Caco-2 (cell line): ENCODE measurements at regions not wholly inside any gene's neighbourhood (a gene's known extent, or its start where the extent isn't known, plus 50 kb on each side); places are given as distances from the start of the nearest gene placed in this dataset.

Experiments
- BruUV-seq: library from RNA; stranded (reverse); fragments of 400-500 nt; replicated peaks from 2 replicates; lab custom pipeline; 2021; lab: Mats Ljungman, UMichigan
- CTCF ChIA-PET: fragments of 300-600 bp; sonication (Branson Sonifier 250); formaldehyde crosslinking; loops from one replicate; lab custom pipeline; 2022; ENCODE audit warnings: antibody characterized with exemption; lab: Charles Lee
- POLR2A ChIA-PET: fragments of 300-600 bp; sonication (Branson Sonifier 250); formaldehyde crosslinking; loops from one replicate; lab custom pipeline; 2022; ENCODE audit warnings: antibody characterized with exemption; lab: Charles Lee
- DNase-seq, 2 experiments: peaks; one replicate each; pipeline versions ENCODE4 v3.0.0 to v3.0.0-alpha.2; 2020 to 2022
- H3K27me3 ChIP-seq: replicated peaks from 2 replicates; pipeline ENCODE4 v1.6.0; 2011; ENCODE audit warnings: low read length; ENCODE audit not compliant: control insufficient read depth, insufficient read depth
- H3K36me3 ChIP-seq: 2 replicates; pipeline ENCODE4 v1.5.1; 2011; ENCODE audit warnings: low read length; ENCODE audit not compliant: control insufficient read depth, insufficient read depth
- H3K4me1 ChIP-seq: fragments of 250-450 bp; sonication (Bioruptor Pico); 2 replicates; pipeline ENCODE4 v1.5.1; 2020; ENCODE audit warnings: mild to moderate bottlenecking
- H3K4me3 ChIP-seq: 2 replicates; pipeline ENCODE4 v1.5.1; 2011; ENCODE audit warnings: low read depth, mild to moderate bottlenecking, control low read depth, low read length
- H3K9me3 ChIP-seq: fragments of 250-450 bp; sonication (Bioruptor Pico); 2 replicates; pipeline ENCODE4 v1.5.1; 2020; ENCODE audit warnings: mild to moderate bottlenecking, moderate library complexity
- H3K27ac Mint-ChIP-seq: one replicate; pipeline ENCODE4 v1.8.0; 2022; ENCODE audit warnings: mixed read lengths; ENCODE audit not compliant: unreplicated experiment
- H3K27me3 Mint-ChIP-seq: one replicate; pipeline ENCODE4 v1.8.0; 2022; ENCODE audit warnings: mixed read lengths; ENCODE audit not compliant: insufficient read depth, unreplicated experiment
- H3K36me3 Mint-ChIP-seq: one replicate; pipeline ENCODE4 v1.8.0; 2022; ENCODE audit warnings: mild to moderate bottlenecking, mixed read lengths; ENCODE audit not compliant: insufficient read depth, unreplicated experiment
- H3K4me1 Mint-ChIP-seq: one replicate; pipeline ENCODE4 v1.8.0; 2022; ENCODE audit warnings: low read depth, mixed read lengths; ENCODE audit not compliant: unreplicated experiment
- H3K4me3 Mint-ChIP-seq: one replicate; pipeline ENCODE4 v1.8.0; 2022; ENCODE audit warnings: mild to moderate bottlenecking, moderate library complexity, mixed read lengths; ENCODE audit not compliant: unreplicated experiment
- H3K9me3 Mint-ChIP-seq: one replicate; pipeline ENCODE4 v1.8.0; 2022; ENCODE audit warnings: mixed read lengths; ENCODE audit not compliant: unreplicated experiment
- CTCF ChIP-seq, 2 experiments: fragments of 200-600 bp in 1 of 2; IDR thresholded peaks; 1 replicate in 1 of 2; 2 replicates in 1 of 2; pipeline versions ENCODE4 v1.5.1 to v1.8.0; 2011 to 2022; ENCODE audit warnings: antibody characterized with exemption in 1 of 2, control low read depth in 1 of 2, inconsistent platforms in 1 of 2, low read depth in 1 of 2, low read length in 1 of 2, mild to moderate bottlenecking in 1 of 2, moderate library complexity in 1 of 2; ENCODE audit not compliant: insufficient read depth in 1 of 2, severe bottlenecking in 1 of 2, unreplicated experiment in 1 of 2
- intact Hi-C: fragments of 100-400 bp; cut with micrococcal nuclease; formaldehyde crosslinking; loops from one replicate; pipeline ENCODE4 v1.10.0; 2022; ENCODE audit not compliant: unreplicated experiment

GRCh38 chr7:53877688-53878087, 664.5 kb upstream of the VSTM2A start:
- intact Hi-C loops, result no loop called here
- ChIA-PET POLR2A (no interaction called here), CTCF (no interaction called here)
- Histone ChIP-seq H3K27me3 (no peaks in the 10 kb centered on the region), H3K4me1 (no peaks in the 10 kb centered on the region), H3K9me3 (no peaks in the 10 kb centered on the region), H3K4me3 (no peak overlapping the region), H3K36me3 (no peaks in the 10 kb centered on the region)
- H3K4me3 Mint-ChIP-seq, result no peak overlapping the region
- H3K27ac Mint-ChIP-seq, result no peak overlapping the region
- H3K9me3 Mint-ChIP-seq, result no peaks in the 10 kb centered on the region
- H3K4me1 Mint-ChIP-seq, result no peaks in the 10 kb centered on the region
- BruUV-seq, result no TSS peak
- TF ChIP-seq CTCF (IDR thresholded peaks at IDR 0.05; ENCODE audit: insufficient read depth in 1 of 2, low read depth in 1 of 2, low read length in 1 of 2, severe bottlenecking in 1 of 2, unreplicated experiment in 1 of 2), result no peak
- no peaks in the 10 kb centered on the region for H3K36me3 Mint-ChIP-seq
- H3K27me3 Mint-ChIP-seq, result no peaks in the 10 kb centered on the region
- DNase-seq, result no peak

GRCh38 chr7:53900856-53901528, 641.2 kb upstream of the VSTM2A start:
- ChIA-PET POLR2A (no interaction called here), CTCF (no interaction called here)
- H3K27ac Mint-ChIP-seq, result no peak overlapping the region
- peak in 1 of 2 experiments; percentile 5 for TF ChIP-seq CTCF (IDR thresholded peaks at IDR 0.05; ENCODE audit: insufficient read depth in 1 of 2, low read depth in 1 of 2, low read length in 1 of 2, severe bottlenecking in 1 of 2, unreplicated experiment in 1 of 2)
- H3K4me1 ChIP-seq, result no peaks in the 10 kb centered on the region
- no peaks in the 10 kb centered on the region for H3K27me3 ChIP-seq
- no peaks in the 10 kb centered on the region for H3K27me3 Mint-ChIP-seq
- H3K9me3 ChIP-seq, result no peaks in the 10 kb centered on the region
- BruUV-seq, result no TSS peak
- no peaks in the 10 kb centered on the region for H3K36me3 Mint-ChIP-seq
- no peak overlapping the region for H3K4me3 Mint-ChIP-seq
- peaks cover 12% of the 10 kb centered on the region for H3K9me3 Mint-ChIP-seq
- intact Hi-C loops, result no loop called here
- no peaks in the 10 kb centered on the region for H3K36me3 ChIP-seq
- no peak overlapping the region for H3K4me3 ChIP-seq
- H3K4me1 Mint-ChIP-seq, result no peaks in the 10 kb centered on the region
- DNase-seq, result peak in 1 of 2 experiments; percentile 2

- BruUV-seq, result no TSS peak
- intact Hi-C loops, result no loop called here
- Mint-ChIP-seq H3K9me3 (peaks cover 12% of the 10 kb centered on the region), H3K27me3 (no peaks in the 10 kb centered on the region), H3K36me3 (no peaks in the 10 kb centered on the region), H3K4me3 (no peak overlapping the region), H3K27ac (no peak overlapping the region), H3K4me1 (no peaks in the 10 kb centered on the region)
- TF ChIP-seq CTCF (IDR thresholded peaks at IDR 0.05; ENCODE audit: insufficient read depth in 1 of 2, low read depth in 1 of 2, low read length in 1 of 2, severe bottlenecking in 1 of 2, unreplicated experiment in 1 of 2), result no peak
- POLR2A ChIA-PET, result no interaction called here
- Histone ChIP-seq H3K9me3 (no peaks in the 10 kb centered on the region), H3K4me1 (no peaks in the 10 kb centered on the region), H3K36me3 (no peaks in the 10 kb centered on the region), H3K4me3 (no peak overlapping the region), H3K27me3 (no peaks in the 10 kb centered on the region)
- no peak for DNase-seq
- CTCF ChIA-PET, result no interaction called here
Observed at GRCh38 chr7:53904355-53904754, 637.8 kb upstream of the VSTM2A start.
